Prostate gland (tissue), 2 donors: ENCODE measurements at regions not wholly inside any gene's neighbourhood (a gene's known extent, or its start where the extent isn't known, plus 50 kb on each side); places are given as distances from the start of the nearest gene placed in this dataset.

ENCODE experiments used
- DNase-seq: peaks from one replicate; pipeline ENCODE4 v3.0.0-alpha.2; 2019; ENCODE audit warnings: low spot score
- H3K27ac ChIP-seq, 2 donors: fragments of 200-600 bp; sonication (generic); 2 replicates each; pipeline ENCODE4 v1.5.1; 2017 to 2019
- H3K27me3 ChIP-seq: fragments of 200-600 bp; sonication (generic); replicated peaks from 2 replicates; pipeline ENCODE4 v1.5.1; 2019; ENCODE audit not compliant: insufficient read depth
- H3K36me3 ChIP-seq, 2 donors: fragments of 200-600 bp; sonication (generic); 1 replicate in 1 of 2; 2 replicates in 1 of 2; pipeline versions ENCODE4 v1.5.1 to v1.8.1; 2017 to 2019
- H3K4me1 ChIP-seq: fragments of 200-600 bp; sonication (generic); replicated peaks from 2 replicates; pipeline ENCODE4 v1.5.1; 2019
- H3K4me3 ChIP-seq, 2 donors: fragments of 200-600 bp; sonication (generic); 2 replicates each; pipeline ENCODE4 v1.5.1; 2017 to 2019
- H3K9me3 ChIP-seq: fragments of 200-600 bp; sonication (generic); 2 replicates; pipeline ENCODE4 v1.5.1; 2017
- CTCF ChIP-seq, 4 experiments: fragments of 200-600 bp in 2 of 4; fragments of 450-650 bp in 2 of 4; sonication (generic) in 2 of 4; IDR thresholded peaks; 1 replicate in 3 of 4; 2 replicates in 1 of 4; pipeline ENCODE4 v1.5.1; 2016 to 2019; ENCODE audit warnings: antibody characterized with exemption in 4 of 4, mild to moderate bottlenecking in 2 of 4, moderate library complexity in 2 of 4
- POLR2A ChIP-seq: fragments of 450-650 bp; IDR thresholded peaks from one replicate; pipeline ENCODE4 v1.6.1; 2016; ENCODE audit warnings: antibody characterized with exemption, mild to moderate bottlenecking
- POLR2AphosphoS5 ChIP-seq: sonication (generic); formaldehyde crosslinking; IDR thresholded peaks from one replicate; pipeline ENCODE4 v1.6.1; 2017; ENCODE audit warnings: antibody characterized with exemption
- WGBS: methylation state at CpG from one replicate; pipeline ENCODE4 v1.1.5; 2018; 5-methylcytosine and 5-hydroxymethylcytosine counted together
- intact Hi-C: fragments of 100-400 bp; cut with DNase I; formaldehyde crosslinking; loops from one replicate; pipeline ENCODE4 v1.14.2; 2022

DNA sequence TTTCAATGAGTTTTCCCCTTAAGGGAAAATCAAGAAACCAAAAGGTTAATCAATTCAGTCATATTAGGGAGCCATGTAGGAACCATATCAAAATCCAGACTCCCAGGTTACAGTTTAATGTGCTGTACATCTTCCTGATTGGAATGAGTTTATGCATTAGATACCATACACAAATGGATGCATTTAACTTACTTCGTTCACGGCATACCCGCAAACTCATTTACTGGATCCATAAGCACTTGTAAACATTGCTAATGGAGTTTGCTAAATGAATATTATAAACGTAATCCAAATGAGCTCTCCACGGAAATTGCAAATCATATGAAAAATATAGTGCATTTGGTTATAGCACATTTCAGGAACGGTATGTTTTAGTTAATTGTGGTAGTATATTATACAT is 228.9 kb upstream of the G2E3 start:
- no peaks in the 10 kb centered on the region for H3K36me3 ChIP-seq
- H3K9me3 ChIP-seq, result no peaks in the 10 kb centered on the region
- H3K4me3 ChIP-seq, result no peak overlapping the region
- intact Hi-C loops, result no loop called here
- 86% methylated on average over 6 of the region's 6 CpGs for WGBS
- DNase-seq, result no peak
- H3K4me1 ChIP-seq, result no peaks in the 10 kb centered on the region
- TF ChIP-seq POLR2A (no peak), POLR2AphosphoS5 (no peak), CTCF (IDR thresholded peaks at IDR 0.05) (no peak)
- no peaks in the 10 kb centered on the region for H3K27me3 ChIP-seq
- H3K27ac ChIP-seq, result no peak overlapping the region

GRCh38 chr14:30330445-30330844 is 228.5 kb upstream of the G2E3 start:
- H3K9me3 ChIP-seq, result no peaks in the 10 kb centered on the region
- H3K4me1 ChIP-seq, result no peaks in the 10 kb centered on the region
- no peaks in the 10 kb centered on the region for H3K27me3 ChIP-seq
- no peak overlapping the region for H3K27ac ChIP-seq
- intact Hi-C loops, result no loop called here
- no peak overlapping the region for H3K4me3 ChIP-seq
- no peaks in the 10 kb centered on the region for H3K36me3 ChIP-seq
- no peak for DNase-seq
- TF ChIP-seq POLR2AphosphoS5, result no peak
- TF ChIP-seq CTCF (IDR thresholded peaks at IDR 0.05), result no peak
- no peak for TF ChIP-seq POLR2A

- intact Hi-C loops, result no loop called here
- Histone ChIP-seq H3K27ac (no peak overlapping the region), H3K36me3 (no peaks in the 10 kb centered on the region), H3K4me1 (no peaks in the 10 kb centered on the region), H3K9me3 (no peaks in the 10 kb centered on the region), H3K4me3 (no peak overlapping the region), H3K27me3 (no peaks in the 10 kb centered on the region)
- TF ChIP-seq CTCF (IDR thresholded peaks at IDR 0.05), result no peak
- TF ChIP-seq POLR2A, result no peak
- TF ChIP-seq POLR2AphosphoS5, result no peak
- DNase-seq, result no peak
Measured at GRCh38 chr14:30331030-30331429, 227.9 kb upstream of the G2E3 start.

GRCh38 chr14:30332374-30332773 is 226.6 kb upstream of the G2E3 start:
- H3K27me3 ChIP-seq, result no peaks in the 10 kb centered on the region
- intact Hi-C loops, result no loop called here

GRCh38 chr14:30333934-30334333 is 225.0 kb upstream of the G2E3 start:
- Histone ChIP-seq H3K27me3 (no peaks in the 10 kb centered on the region), H3K36me3 (no peaks in the 10 kb centered on the region), H3K4me3 (no peak overlapping the region), H3K4me1 (no peaks in the 10 kb centered on the region), H3K9me3 (no peaks in the 10 kb centered on the region), H3K27ac (no peak overlapping the region)
- 33% methylated on average over 2 of the region's 2 CpGs for WGBS
- no peak for TF ChIP-seq CTCF (IDR thresholded peaks at IDR 0.05)
- TF ChIP-seq POLR2AphosphoS5, result no peak
- TF ChIP-seq POLR2A, result no peak
- no peak for DNase-seq
- intact Hi-C loops, result no loop called here

More at GRCh38 chr14:30332374-30332773, 226.6 kb upstream of the G2E3 start:
- no peak for DNase-seq
- Histone ChIP-seq H3K4me3 (no peak overlapping the region), H3K27ac (no peak overlapping the region), H3K4me1 (no peaks in the 10 kb centered on the region), H3K9me3 (no peaks in the 10 kb centered on the region), H3K36me3 (no peaks in the 10 kb centered on the region)
- TF ChIP-seq POLR2A, result no peak
- no peak for TF ChIP-seq CTCF (IDR thresholded peaks at IDR 0.05)
- TF ChIP-seq POLR2AphosphoS5, result no peak
